A673 (cell line): ENCODE measurements at regions not wholly inside any gene's neighbourhood (a gene's known extent, or its start where the extent isn't known, plus 50 kb on each side); places are given as distances from the start of the nearest gene placed in this dataset.

ENCODE experiments used
- BruUV-seq: library from RNA; stranded (reverse); fragments of 400-500 nt; replicated peaks from 2 replicates; lab custom pipeline; 2021; lab: Mats Ljungman, UMichigan
- CTCF ChIA-PET: fragments of 300-600 bp; sonication (Branson Sonifier 250); formaldehyde crosslinking; loops from one replicate; lab custom pipeline; 2022; ENCODE audit warnings: antibody characterized with exemption; lab: Charles Lee
- POLR2A ChIA-PET: fragments of 300-600 bp; sonication (Branson Sonifier 250); formaldehyde crosslinking; loops from one replicate; lab custom pipeline; 2022; ENCODE audit warnings: antibody characterized with exemption; ENCODE audit not compliant: low non-redundant PET; lab: Charles Lee
- DNase-seq: peaks from one replicate; pipeline ENCODE4 v3.0.0-alpha.2; 2015; ENCODE audit warnings: low spot score
- H3K27ac ChIP-seq: fragments of 200-600 bp; sonication (generic); 2 replicates; pipeline ENCODE4 v1.5.1; 2016; ENCODE audit warnings: mixed run types, low read depth, mild to moderate bottlenecking, mixed read lengths, antibody characterized with exemption, low read length; ENCODE audit not compliant: poor library complexity, severe bottlenecking
- H3K27me3 ChIP-seq: fragments of 200-600 bp; sonication (generic); replicated peaks from 2 replicates; pipeline ENCODE4 v1.6.1; 2017; ENCODE audit warnings: mixed run types, low read depth, mild to moderate bottlenecking, mixed read lengths, antibody characterized with exemption, low read length; ENCODE audit not compliant: insufficient read depth, poor library complexity
- H3K36me3 ChIP-seq: fragments of 200-600 bp; sonication (generic); 2 replicates; pipeline ENCODE4 v1.6.1; 2016; ENCODE audit warnings: mixed run types, mild to moderate bottlenecking, mixed read lengths, antibody characterized with exemption, low read length; ENCODE audit not compliant: insufficient read depth, poor library complexity, severe bottlenecking
- H3K4me1 ChIP-seq: fragments of 200-600 bp; sonication (generic); 2 replicates; pipeline ENCODE4 v1.6.1; 2017; ENCODE audit warnings: mixed run types, mild to moderate bottlenecking, mixed read lengths, antibody characterized with exemption, low read length; ENCODE audit not compliant: insufficient read depth, poor library complexity, severe bottlenecking
- H3K4me3 ChIP-seq: fragments of 200-600 bp; sonication (generic); 2 replicates; pipeline ENCODE4 v1.5.1; 2016; ENCODE audit warnings: low read depth, mixed run types, mild to moderate bottlenecking, mixed read lengths, low read length; ENCODE audit not compliant: poor library complexity, severe bottlenecking
- H3K9me3 ChIP-seq: fragments of 200-600 bp; sonication (generic); 2 replicates; pipeline ENCODE4 v1.6.1; 2016; ENCODE audit warnings: mixed run types, low read depth, mild to moderate bottlenecking, mixed read lengths, antibody characterized with exemption, low read length; ENCODE audit not compliant: poor library complexity, severe bottlenecking
- CTCF ChIP-seq: fragments of 300-800, 200-600 bp; sonication (generic); conservative IDR thresholded peaks from 2 replicates; pipeline ENCODE4 v1.5.1; 2017; ENCODE audit warnings: low read depth, mild to moderate bottlenecking, antibody characterized with exemption, low read length, moderate library complexity, mixed read lengths
- EZH2 ChIP-seq: fragments of 200-600 bp; sonication (generic); IDR thresholded peaks from 2 replicates; pipeline ENCODE4 v1.6.1; 2017; ENCODE audit warnings: borderline replicate concordance, low read depth, mild to moderate bottlenecking, mixed read lengths, antibody characterized with exemption, low read length; ENCODE audit not compliant: poor library complexity, severe bottlenecking
- intact Hi-C: fragments of 100-400 bp; cut with micrococcal nuclease; formaldehyde crosslinking; loops from one replicate; pipeline ENCODE4 v1.10.0; 2022; ENCODE audit not compliant: unreplicated experiment

DNA sequence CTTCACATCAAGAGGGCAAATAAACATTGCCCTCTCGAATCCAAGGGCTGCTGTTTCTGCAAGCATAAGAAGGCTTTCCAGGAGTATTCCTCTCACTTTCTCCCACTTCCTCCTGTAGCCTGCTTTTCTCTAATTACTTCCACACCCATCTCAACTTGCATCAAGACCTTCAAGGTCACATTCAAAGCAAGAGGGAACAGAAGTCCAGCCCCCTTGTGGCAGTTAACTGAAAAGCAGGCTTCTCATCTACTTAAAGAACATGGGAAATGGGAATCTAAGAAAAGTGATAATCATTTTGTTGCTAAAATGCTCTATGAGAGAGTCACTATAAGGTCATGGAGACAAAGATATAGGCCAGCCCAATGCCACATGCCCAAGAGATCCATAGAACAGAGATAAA is 874.4 kb downstream of the KCNT2 start:
- H3K4me3 ChIP-seq = no peak overlapping the region
- H3K36me3 ChIP-seq = no peaks in the 10 kb centered on the region
- no TSS peak for BruUV-seq
- H3K27ac ChIP-seq = no peak overlapping the region
- POLR2A ChIA-PET = no interaction called here
- no peaks in the 10 kb centered on the region for H3K9me3 ChIP-seq
- DNase-seq = peak; percentile 41
- intact Hi-C loops = no loop called here
- no peaks in the 10 kb centered on the region for H3K4me1 ChIP-seq
- TF ChIP-seq CTCF (peak; percentile 62), EZH2 (no peak)
- CTCF ChIA-PET = no interaction called here
- H3K27me3 ChIP-seq = no peaks in the 10 kb centered on the region

DNA sequence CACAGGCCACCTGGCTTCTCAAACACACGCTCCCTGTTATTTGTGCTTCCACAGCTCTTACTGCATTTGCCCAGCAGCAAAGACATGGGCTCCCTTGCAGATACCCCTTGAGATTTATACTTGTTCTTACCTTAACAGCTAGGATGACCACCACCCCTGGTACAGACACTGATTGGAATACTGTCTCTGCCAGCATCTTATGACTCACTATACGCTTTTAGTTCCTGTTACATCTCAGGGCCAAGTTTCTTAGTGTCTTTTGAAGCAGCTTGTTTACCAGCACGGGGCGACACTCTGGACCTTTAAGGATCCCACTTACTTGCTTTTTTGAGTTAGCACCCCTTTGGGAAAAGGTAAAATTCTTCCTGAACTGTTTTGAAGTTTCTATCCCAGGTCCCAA is 874.8 kb downstream of the KCNT2 start:
- Histone ChIP-seq H3K27me3 (no peaks in the 10 kb centered on the region), H3K9me3 (no peaks in the 10 kb centered on the region), H3K4me3 (no peak overlapping the region), H3K4me1 (no peaks in the 10 kb centered on the region), H3K27ac (no peak overlapping the region), H3K36me3 (no peaks in the 10 kb centered on the region)
- no peak for TF ChIP-seq CTCF
- TF ChIP-seq EZH2 = no peak
- BruUV-seq = no TSS peak
- intact Hi-C loops = no loop called here
- ChIA-PET CTCF (no interaction called here), POLR2A (no interaction called here)
- DNase-seq = no peak

GRCh38 chr1:195731385-195731784 is 876.9 kb downstream of the KCNT2 start:
- ChIA-PET CTCF (no interaction called here), POLR2A (no interaction called here)
- Histone ChIP-seq H3K4me3 (no peak overlapping the region), H3K36me3 (no peaks in the 10 kb centered on the region), H3K4me1 (no peaks in the 10 kb centered on the region), H3K27ac (no peak overlapping the region), H3K9me3 (no peaks in the 10 kb centered on the region), H3K27me3 (no peaks in the 10 kb centered on the region)
- intact Hi-C loops = no loop called here
- TF ChIP-seq CTCF (no peak), EZH2 (no peak)
- no peak for DNase-seq
- no TSS peak for BruUV-seq
